ENCODE measurements at regions not wholly inside any gene's neighbourhood (a gene's known extent, or its start where the extent isn't known, plus 50 kb on each side); places are given as distances from the start of the nearest gene placed in this dataset.
A peak's percentile ranks its signal among the peaks of the same experiment; 100 is the strongest.

DNA sequence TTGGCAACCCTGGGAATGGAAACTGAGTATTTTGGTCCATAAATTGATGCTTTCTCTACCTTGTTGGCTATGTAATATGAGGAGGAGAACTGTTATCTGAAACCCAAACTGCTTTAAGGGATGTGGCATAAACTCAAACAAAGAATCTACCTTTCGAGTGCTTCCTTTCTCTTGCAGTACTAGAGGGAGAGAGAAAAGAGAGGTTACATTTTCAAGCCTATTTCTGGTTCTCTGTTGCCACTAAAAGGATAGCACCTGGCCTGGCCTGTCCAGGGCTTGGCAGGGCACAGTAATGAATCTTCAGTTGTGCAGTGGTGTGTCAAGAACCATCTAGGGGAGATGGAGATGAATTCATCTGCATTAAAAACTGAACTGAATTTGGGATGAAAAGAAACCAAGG, 308.6 kb downstream of the PTTG2 start:
- Mint-ChIP-seq H3K9me3 (no peaks in the 10 kb centered on the region), H3K4me1 (ENCODE audit: low read depth) (no peaks in the 10 kb centered on the region), H3K27me3 (ENCODE audit: low read depth) (no peaks in the 10 kb centered on the region), H3K4me3 (no peak overlapping the region), H3K36me3 (ENCODE audit: insufficient read depth in 2 of 2) (no peaks in the 10 kb centered on the region), H3K27ac (no peak overlapping the region)
- ATAC-seq (replicated peaks in 1 of 2): no peak
- DNase-seq: no peak

DNA sequence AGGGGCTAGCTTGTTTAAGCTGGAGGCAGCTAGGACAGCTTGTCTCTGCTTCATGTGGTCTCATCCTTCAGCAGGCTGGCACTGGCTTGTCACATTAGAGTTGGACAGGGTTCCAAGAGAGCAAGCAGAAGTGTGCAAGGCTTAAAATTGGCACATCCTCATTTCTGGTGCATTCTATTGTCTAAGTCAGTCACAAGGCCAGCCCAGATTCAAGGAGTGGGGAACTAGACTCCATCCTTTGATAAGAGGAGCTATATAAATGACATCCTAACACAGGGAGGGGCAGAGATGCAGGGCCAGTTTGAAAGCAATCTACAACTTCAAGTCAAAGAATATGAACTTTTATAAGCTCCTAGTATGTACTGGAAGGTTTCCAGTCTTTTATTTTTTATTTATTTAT, 313.2 kb downstream of the PTTG2 start:
- no peak for ATAC-seq (replicated peaks in 1 of 2)
- H3K9me3 Mint-ChIP-seq: peaks cover 1 to 3% of the 10 kb centered on the region in 2 donors

DNA sequence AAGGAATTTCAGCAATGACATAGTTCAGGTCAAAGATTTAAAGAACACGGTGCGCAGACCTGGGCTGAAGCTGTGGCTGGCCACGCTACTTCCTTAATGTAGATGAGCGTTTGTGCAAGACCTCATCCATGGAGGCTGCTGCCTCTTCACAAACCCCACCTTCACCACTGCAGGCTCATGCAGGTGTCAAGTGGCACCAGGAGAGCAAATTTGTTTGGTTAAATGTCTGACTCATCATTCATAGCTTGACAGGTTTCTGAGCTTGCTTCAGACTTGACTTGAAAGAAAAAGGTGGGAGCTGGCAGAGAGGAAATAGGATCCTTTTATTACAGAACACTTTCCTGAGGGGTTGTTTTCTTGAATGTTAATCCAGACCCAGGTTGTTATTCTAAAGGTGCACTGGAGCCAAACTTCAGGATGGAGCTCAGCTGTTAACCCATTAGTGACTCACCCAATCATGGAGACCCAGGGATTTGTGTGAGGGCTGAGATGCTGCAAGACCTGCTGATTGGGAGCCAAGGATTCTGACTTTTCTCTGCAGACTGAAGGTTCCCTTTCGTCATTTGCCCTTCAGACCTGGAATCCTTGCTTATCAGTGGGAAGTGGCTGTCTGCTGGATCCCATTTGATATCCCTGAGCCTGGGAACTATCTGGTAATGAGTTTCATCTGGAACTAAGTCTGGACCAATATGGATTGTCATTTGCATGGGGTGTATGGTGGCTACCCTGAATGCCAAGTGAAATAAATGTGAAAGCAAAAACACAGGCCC, 315.3 kb downstream of the PTTG2 start:
- Mint-ChIP-seq H3K9me3 (peaks cover 2 to 3% of the 10 kb centered on the region in 2 donors), H3K4me1 (ENCODE audit: low read depth) (peaks cover 9% of the 10 kb centered on the region), H3K27ac (no peak overlapping the region), H3K36me3 (ENCODE audit: insufficient read depth in 2 of 2) (no peaks in the 10 kb centered on the region), H3K27me3 (ENCODE audit: low read depth) (no peaks in the 10 kb centered on the region), H3K4me3 (no peak overlapping the region)
- ATAC-seq (replicated peaks in 1 of 2) (no peak), DNase-seq (no peak)

More for the DNA sequence above, 313.2 kb downstream of the PTTG2 start:
- Mint-ChIP-seq H3K36me3 (ENCODE audit: insufficient read depth in 2 of 2) (no peaks in the 10 kb centered on the region), H3K4me1 (ENCODE audit: low read depth) (peaks cover 9% of the 10 kb centered on the region), H3K27me3 (ENCODE audit: low read depth) (no peaks in the 10 kb centered on the region), H3K27ac (no peak overlapping the region), H3K4me3 (no peak overlapping the region)
- DNase-seq: no peak

DNA sequence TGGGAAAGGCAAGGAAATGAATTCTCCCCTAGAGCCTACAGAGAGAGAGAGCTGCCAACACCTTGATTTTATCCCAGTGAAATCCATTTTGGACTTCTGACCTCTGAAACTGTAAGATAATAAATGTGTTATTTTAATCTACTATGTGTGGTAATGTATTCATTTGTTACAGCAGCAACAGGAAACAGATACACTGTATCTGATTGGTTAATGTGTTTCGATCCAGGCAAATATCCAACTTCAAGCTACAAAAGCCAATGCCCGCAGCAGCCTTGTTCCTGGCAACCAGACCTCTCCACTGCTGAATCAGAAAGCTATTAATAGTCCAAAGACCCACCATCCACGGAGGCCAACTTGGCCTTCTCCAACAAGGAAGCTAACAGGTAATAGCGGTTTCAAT, 318.1 kb downstream of the PTTG2 start:
- H3K4me1 Mint-ChIP-seq (ENCODE audit: low read depth): peaks cover 9% of the 10 kb centered on the region
- no peak overlapping the region for H3K27ac Mint-ChIP-seq
- DNase-seq: no peak
- H3K9me3 Mint-ChIP-seq: peaks cover 2 to 3% of the 10 kb centered on the region in 2 donors
- H3K27me3 Mint-ChIP-seq (ENCODE audit: low read depth): no peaks in the 10 kb centered on the region
- H3K4me3 Mint-ChIP-seq: no peak overlapping the region
- no peak for ATAC-seq (replicated peaks in 1 of 2)
- no peaks in the 10 kb centered on the region for H3K36me3 Mint-ChIP-seq (ENCODE audit: insufficient read depth in 2 of 2)

DNA sequence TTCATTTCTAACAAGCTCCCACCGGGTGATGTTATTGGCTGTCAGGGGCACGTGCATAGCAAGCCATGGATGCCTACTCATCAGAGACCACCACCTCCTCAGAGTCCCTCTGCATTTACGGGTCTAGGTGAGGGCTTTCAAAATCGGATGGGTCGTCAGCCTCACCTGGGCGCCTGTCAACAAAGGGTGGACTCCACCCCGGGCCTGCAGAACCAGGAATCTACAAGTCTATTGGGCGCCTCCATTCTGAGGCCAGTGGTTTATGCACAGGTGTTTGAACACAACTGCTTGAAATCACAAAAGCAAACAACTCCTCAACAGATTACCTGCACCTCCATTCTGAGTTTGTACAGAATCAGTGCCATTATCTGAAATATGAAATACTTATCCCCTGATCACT, 318.9 kb downstream of the PTTG2 start:
- no peak for ATAC-seq (replicated peaks in 1 of 2)
- no peak overlapping the region for H3K27ac Mint-ChIP-seq
- H3K27me3 Mint-ChIP-seq (ENCODE audit: low read depth): no peaks in the 10 kb centered on the region
- H3K4me3 Mint-ChIP-seq: no peak overlapping the region
- H3K4me1 Mint-ChIP-seq (ENCODE audit: low read depth): peaks cover 15% of the 10 kb centered on the region
- peaks cover 2 to 3% of the 10 kb centered on the region in 2 donors for H3K9me3 Mint-ChIP-seq
- DNase-seq: no peak
- no peaks in the 10 kb centered on the region for H3K36me3 Mint-ChIP-seq (ENCODE audit: insufficient read depth in 2 of 2)

DNA sequence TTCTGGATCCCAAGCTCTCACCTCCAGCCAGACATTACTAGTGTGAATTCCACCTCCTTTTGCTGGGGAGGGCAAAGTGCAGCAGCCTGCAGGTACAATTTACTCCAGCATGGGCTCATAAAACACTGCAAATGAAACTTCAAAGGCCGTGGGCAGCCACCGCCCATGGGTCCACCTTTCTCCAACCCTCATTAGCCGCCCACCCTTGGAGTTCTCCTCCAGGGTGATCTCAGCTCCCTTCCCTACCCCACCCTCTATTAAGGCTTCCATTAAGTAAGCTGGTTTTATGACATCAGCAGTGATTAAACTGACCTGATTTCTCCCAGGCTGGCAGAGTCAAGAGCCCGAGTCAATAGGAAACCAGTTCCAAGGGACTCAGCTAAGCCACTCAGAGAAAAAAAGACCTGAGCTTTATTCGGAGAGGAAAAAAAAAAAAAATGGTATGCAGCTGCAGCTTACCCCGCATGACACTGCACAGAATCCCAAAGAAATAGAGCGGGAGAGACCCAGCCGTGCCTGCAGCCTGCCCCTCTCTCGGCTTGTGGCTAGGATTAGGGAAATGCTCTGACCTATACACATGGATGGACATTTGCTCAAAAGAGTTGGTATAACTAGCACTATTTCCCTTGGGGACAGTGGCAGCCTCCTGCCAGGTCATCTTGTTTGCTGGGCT, 319.6 kb downstream of the PTTG2 start:
- no peak for ATAC-seq (replicated peaks in 1 of 2)
- no peak for DNase-seq
- Mint-ChIP-seq H3K27me3 (ENCODE audit: low read depth) (no peaks in the 10 kb centered on the region), H3K4me1 (ENCODE audit: low read depth) (peaks cover 19% of the 10 kb centered on the region), H3K4me3 (no peak overlapping the region), H3K36me3 (ENCODE audit: insufficient read depth in 2 of 2) (no peaks in the 10 kb centered on the region), H3K27ac (no peak overlapping the region), H3K9me3 (peaks cover 1 to 2% of the 10 kb centered on the region in 2 donors)

DNA sequence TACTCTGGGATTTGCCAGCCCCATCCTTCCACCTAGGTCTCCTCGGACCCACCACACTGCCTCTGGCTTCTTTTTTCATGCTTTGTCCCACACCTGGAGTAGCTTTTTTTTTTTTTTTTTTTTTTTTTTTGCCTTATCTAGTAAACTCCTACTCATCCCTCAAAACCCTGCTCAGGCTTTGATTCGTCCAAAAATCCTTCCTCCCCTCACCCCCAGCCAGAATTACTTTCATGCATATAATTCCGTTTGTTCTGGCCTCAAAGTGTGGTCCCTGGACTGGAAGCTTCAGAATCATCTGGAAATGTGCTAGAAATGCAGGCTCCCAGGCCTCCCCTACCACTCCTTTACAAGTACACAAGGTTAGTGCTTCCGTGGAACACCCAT, 320.1 kb downstream of the PTTG2 start:
- Mint-ChIP-seq H3K9me3 (peaks cover 0 to 2% of the 10 kb centered on the region in 2 donors), H3K27ac (no peak overlapping the region), H3K36me3 (ENCODE audit: insufficient read depth in 2 of 2) (no peaks in the 10 kb centered on the region), H3K4me1 (ENCODE audit: low read depth) (peaks cover 14% of the 10 kb centered on the region), H3K27me3 (ENCODE audit: low read depth) (peaks cover 3% of the 10 kb centered on the region), H3K4me3 (no peak overlapping the region)
- no peak for DNase-seq
- ATAC-seq (replicated peaks in 1 of 2): no peak

DNA sequence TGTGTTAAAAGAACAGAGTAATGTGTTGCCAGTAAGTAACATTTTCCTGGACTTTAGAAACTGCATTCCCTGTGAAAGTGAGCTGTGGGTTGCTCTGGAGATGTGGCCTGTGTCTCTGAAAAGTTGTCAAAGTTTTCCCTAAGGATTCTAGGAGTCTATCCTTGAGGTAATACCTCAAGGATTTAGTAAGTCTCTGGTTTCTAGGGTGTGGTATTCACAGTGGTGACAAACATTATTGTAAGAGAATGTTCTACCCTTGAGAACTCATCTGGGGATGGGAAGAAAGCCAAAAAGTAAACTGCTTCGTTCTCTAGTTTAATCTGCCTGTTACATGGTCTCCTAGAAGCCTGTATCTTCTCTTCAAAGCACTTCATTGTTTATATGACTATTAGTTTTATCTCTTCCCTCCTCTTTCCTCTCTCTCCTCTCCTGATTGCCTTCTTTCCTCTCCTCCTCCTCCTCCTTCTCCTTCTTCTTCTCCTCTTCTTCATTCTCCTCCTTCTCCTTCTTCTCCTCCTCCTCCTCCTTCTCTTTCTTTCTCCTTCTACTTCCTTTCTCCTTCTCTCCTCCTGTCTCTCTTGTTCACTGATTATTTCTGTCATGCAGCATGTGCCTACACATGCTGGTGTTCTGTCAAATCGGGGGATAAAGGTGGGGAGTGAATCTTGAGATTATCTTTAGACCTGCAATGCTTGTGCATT, 321.3 kb downstream of the PTTG2 start:
- ATAC-seq (replicated peaks in 1 of 2) (no peak), DNase-seq (no peak)
- Mint-ChIP-seq H3K4me1 (ENCODE audit: low read depth) (peaks cover 11% of the 10 kb centered on the region), H3K36me3 (ENCODE audit: insufficient read depth in 2 of 2) (no peaks in the 10 kb centered on the region), H3K4me3 (no peak overlapping the region), H3K27me3 (ENCODE audit: low read depth) (peaks cover 6% of the 10 kb centered on the region), H3K27ac (no peak overlapping the region), H3K9me3 (peaks cover 0 to 2% of the 10 kb centered on the region in 2 donors)

DNA sequence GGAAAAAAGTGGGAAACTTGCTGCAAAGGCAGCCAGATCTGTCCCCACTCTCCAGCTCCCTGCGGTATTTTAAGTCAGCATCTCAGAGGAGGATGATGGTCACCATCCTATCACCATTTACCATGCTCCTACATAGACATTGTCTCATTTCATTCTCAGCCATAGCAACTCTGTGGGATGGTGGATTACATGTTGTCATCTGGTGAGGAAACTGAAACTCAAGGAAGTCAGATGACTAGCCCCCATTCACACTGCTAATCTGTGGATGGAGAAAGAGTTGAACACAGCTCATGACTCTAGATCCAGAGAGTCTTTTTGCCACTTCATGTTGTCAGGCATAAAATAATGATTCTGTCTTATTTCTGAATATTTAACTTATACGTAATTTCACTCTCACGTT, 323.5 kb downstream of the PTTG2 start:
- Mint-ChIP-seq H3K27ac (no peak overlapping the region), H3K4me1 (ENCODE audit: low read depth) (peaks cover 11% of the 10 kb centered on the region)
- peak; percentile 31 to 36 for ATAC-seq (replicated peaks in 1 of 2)

DNA sequence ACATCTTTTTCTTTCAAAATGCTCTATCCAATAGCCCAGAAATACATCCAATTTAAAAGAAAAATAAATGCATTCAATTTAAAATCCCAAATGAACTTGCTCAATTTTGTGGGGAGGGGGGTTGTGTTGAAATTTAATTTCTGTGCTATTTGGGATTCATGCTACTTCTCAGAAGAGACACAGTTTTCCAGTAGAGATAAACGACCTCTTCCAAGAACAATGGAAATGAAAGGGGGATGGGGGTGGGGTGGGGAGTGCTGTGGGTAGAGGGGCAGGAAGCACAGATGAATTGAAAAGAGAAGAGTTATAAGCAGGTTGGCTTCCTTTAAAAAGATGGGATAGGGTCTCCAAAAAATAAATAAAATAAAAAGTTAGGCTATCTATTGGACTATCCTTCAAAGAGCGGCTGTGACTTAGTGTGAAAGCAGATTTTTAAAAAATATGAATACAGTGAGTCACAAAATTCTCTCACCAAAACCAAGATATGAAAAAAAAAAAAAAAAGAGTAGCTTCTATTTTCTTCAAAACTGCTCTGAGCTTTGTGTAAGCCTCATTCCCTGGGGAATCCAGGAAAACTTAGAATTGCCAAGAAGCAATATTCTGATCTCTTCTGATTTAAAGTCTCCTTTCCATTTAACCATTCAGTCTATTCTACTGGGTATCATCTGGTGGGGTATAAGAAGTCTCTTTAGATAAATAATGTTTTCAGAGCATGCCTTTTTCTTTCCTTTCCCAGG, 324.3 kb downstream of the PTTG2 start:
- Mint-ChIP-seq H3K4me3 (no peak overlapping the region), H3K27me3 (ENCODE audit: low read depth) (peaks cover 6% of the 10 kb centered on the region), H3K9me3 (no peaks in the 10 kb centered on the region), H3K36me3 (ENCODE audit: insufficient read depth in 2 of 2) (no peaks in the 10 kb centered on the region), H3K27ac (no peak overlapping the region), H3K4me1 (ENCODE audit: low read depth) (peaks cover 11% of the 10 kb centered on the region)
- DNase-seq (no peak), ATAC-seq (replicated peaks in 1 of 2) (no peak)

More for the DNA sequence above, 323.5 kb downstream of the PTTG2 start:
- Mint-ChIP-seq H3K36me3 (ENCODE audit: insufficient read depth in 2 of 2) (no peaks in the 10 kb centered on the region), H3K9me3 (no peaks in the 10 kb centered on the region), H3K27me3 (ENCODE audit: low read depth) (peaks cover 6% of the 10 kb centered on the region), H3K4me3 (no peak overlapping the region)
- DNase-seq: no peak

DNA sequence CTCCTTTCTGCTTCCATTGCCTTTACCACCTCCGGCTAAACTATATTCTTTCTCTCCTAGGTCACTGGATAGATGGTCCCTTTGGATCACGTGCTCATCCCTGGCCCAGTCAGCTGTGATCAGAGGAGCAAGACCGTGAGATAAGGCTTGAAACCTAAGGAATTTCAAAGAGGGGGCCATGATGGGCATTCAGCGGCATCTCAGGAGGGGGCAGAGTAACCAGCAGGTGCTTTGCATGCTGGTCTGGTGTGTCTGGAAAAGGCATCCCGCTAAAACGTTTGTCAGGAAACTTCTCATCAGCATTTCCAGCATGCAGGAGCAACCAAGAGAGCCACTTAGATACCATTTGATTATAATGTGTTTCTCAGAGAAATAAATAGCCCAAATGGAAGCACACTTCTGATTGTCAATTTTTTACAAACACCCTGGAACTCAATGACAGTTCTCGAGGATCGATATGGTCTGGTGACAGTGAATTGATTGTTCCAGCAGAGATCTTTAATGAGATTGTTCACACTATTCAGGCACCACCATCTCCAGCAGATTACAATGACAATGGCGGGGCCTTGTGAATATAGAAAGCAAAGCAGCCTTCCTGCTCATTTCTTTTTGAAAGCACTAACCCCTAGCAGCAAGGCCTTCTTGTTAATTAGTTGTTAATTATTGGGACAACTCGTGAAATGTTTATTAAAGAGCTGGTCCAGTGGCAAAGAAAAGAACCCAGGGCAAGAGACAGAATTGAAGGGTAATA, 327.1 kb downstream of the PTTG2 start:
- no peak for ATAC-seq (replicated peaks in 1 of 2)
- Mint-ChIP-seq H3K27ac (no peak overlapping the region), H3K4me1 (ENCODE audit: low read depth) (peaks cover 11% of the 10 kb centered on the region), H3K27me3 (ENCODE audit: low read depth) (peaks cover 6% of the 10 kb centered on the region), H3K4me3 (no peak overlapping the region), H3K36me3 (ENCODE audit: insufficient read depth in 2 of 2) (peaks cover 2% of the 10 kb centered on the region in 2 donors), H3K9me3 (peaks cover 0 to under 1% of the 10 kb centered on the region in 2 donors)
- DNase-seq: no peak

DNA sequence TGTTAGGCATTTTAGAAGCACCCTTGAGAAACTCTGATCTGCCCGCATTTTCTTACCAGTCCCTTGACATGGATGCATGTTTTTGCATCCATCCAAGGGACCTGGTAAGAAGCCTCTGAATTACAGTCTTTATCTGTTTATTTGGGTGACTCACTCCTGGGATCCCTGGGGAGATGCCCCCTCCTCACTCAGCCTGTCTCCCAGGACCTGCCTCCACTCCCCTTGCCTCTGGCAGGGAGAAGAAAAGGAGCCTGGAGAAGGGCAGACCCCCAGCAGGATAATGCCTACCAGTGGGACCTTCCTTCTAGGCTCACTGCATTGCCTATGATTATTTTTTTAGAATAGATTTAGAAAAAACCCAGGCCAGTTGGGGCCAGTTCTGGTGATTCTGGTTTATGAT, 329.4 kb downstream of the PTTG2 start:
- Mint-ChIP-seq H3K4me3 (no peak overlapping the region), H3K36me3 (ENCODE audit: insufficient read depth in 2 of 2) (peaks cover 7 to 16% of the 10 kb centered on the region in 2 donors)

More for the DNA sequence above, 329.4 kb downstream of the PTTG2 start:
- Mint-ChIP-seq H3K4me1 (ENCODE audit: low read depth) (peaks cover under 1% of the 10 kb centered on the region), H3K27ac (no peak overlapping the region), H3K9me3 (peaks cover 4 to 7% of the 10 kb centered on the region in 2 donors), H3K27me3 (ENCODE audit: low read depth) (peaks cover 6% of the 10 kb centered on the region)
- DNase-seq (no peak), ATAC-seq (replicated peaks in 1 of 2) (no peak)
